Neural cell (in vitro differentiated cells): ENCODE measurements at regions not wholly inside any gene's neighbourhood (a gene's known extent, or its start where the extent isn't known, plus 50 kb on each side); places are given as distances from the start of the nearest gene placed in this dataset.
A peak's percentile ranks its signal among the peaks of the same experiment; 100 is the strongest.

Experiments
- CTCF ChIP-seq: fragments of 450-650 bp; IDR thresholded peaks from 2 replicates; pipeline ENCODE4 v1.5.1; 2014; ENCODE audit warnings: antibody characterized with exemption, mild to moderate bottlenecking, moderate library complexity; ENCODE audit not compliant: poor library complexity, severe bottlenecking
- EP300 ChIP-seq: fragments of 450-650 bp; conservative IDR thresholded peaks from 2 replicates; pipeline ENCODE4 v1.6.1; 2014; ENCODE audit warnings: antibody characterized with exemption, mild to moderate bottlenecking, moderate library complexity; ENCODE audit not compliant: poor library complexity, severe bottlenecking
- MXI1 ChIP-seq: fragments of 450-650 bp; conservative IDR thresholded peaks from 2 replicates; pipeline ENCODE4 v1.6.1; 2014; ENCODE audit warnings: antibody characterized with exemption, mild to moderate bottlenecking; ENCODE audit not compliant: poor library complexity, severe bottlenecking
- POLR2AphosphoS5 ChIP-seq: IDR thresholded peaks from 2 replicates; pipeline ENCODE4 v1.6.1; 2012
- RAD21 ChIP-seq: fragments of 450-650 bp; conservative IDR thresholded peaks from 2 replicates; pipeline ENCODE4 v1.6.1; 2014; ENCODE audit warnings: antibody characterized with exemption, mild to moderate bottlenecking, moderate library complexity
- SMC3 ChIP-seq: fragments of 450-650 bp; conservative IDR thresholded peaks from 2 replicates; pipeline ENCODE4 v1.6.1; 2014; ENCODE audit warnings: antibody characterized with exemption, mild to moderate bottlenecking, moderate library complexity; ENCODE audit not compliant: poor library complexity
- TAF1 ChIP-seq: IDR thresholded peaks from 2 replicates; pipeline ENCODE4 v1.6.1; 2012; ENCODE audit warnings: low read depth

GRCh38 chr6:144585217-144585814 lies 300.2 kb downstream of the UTRN start:
- TF ChIP-seq CTCF (peak; percentile 86), POLR2AphosphoS5 (no peak), MXI1 (no peak), SMC3 (peak; percentile 95), RAD21 (peak; percentile 95), EP300 (no peak), TAF1 (no peak)
